ENCODE measurements at regions not wholly inside any gene's neighbourhood (a gene's known extent, or its start where the extent isn't known, plus 50 kb on each side); places are given as distances from the start of the nearest gene placed in this dataset.

DNA sequence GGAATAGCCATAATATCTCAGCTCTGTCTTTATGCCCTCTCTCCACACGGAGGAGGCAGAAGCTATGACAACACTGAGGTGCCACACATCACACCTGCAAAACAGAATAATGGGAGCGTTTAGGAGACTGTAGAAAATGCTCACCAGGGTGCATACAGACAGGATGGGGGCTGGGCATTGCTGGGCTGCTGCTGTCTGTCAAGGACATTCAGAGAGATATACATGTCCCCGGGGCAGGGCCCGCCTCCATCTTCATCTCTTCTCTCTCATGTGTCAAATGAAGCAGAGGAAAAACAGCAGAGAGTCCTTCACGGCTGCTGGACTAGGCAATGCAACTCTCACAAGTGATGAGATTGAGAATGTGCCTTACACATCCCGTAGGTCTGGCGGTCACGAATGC lies 65.3 kb upstream of the DHRSX start:
- TF ChIP-seq CTCF (IDR thresholded peaks at IDR 0.05) (no peak), POLR2A (IDR thresholded peaks at IDR 0.05) (no peak)

Data from Peyer's patch (tissue), 4 donors.